H9 (cell line): ENCODE measurements at regions not wholly inside any gene's neighbourhood (a gene's known extent, or its start where the extent isn't known, plus 50 kb on each side); places are given as distances from the start of the nearest gene placed in this dataset.

Experiments used
- DNase-seq: peaks from one replicate; pipeline ENCODE4 v3.0.0-alpha.2; 2017
- H2AFZ ChIP-seq: one replicate; pipeline ENCODE4 v1.6.1; 2013; ENCODE audit warnings: mild to moderate bottlenecking, low read length, control low read depth, moderate library complexity
- H2AK5ac ChIP-seq: 2 replicates; pipeline ENCODE4 v1.6.1; 2013; ENCODE audit warnings: low read length, control low read depth, mixed read lengths; ENCODE audit not compliant: insufficient read length
- H2BK120ac ChIP-seq: one replicate; pipeline ENCODE4 v1.6.1; 2013; ENCODE audit warnings: low read depth, mild to moderate bottlenecking, low read length, control low read depth, inconsistent platforms; ENCODE audit not compliant: poor library complexity, severe bottlenecking
- H2BK12ac ChIP-seq: 2 replicates; pipeline ENCODE4 v1.6.1; 2013; ENCODE audit warnings: low read length, control low read depth, mixed read lengths, low read depth; ENCODE audit not compliant: insufficient read length
- H2BK15ac ChIP-seq: 2 replicates; pipeline ENCODE4 v1.6.1; 2013; ENCODE audit warnings: low read depth, low read length, control low read depth
- H2BK20ac ChIP-seq: one replicate; pipeline ENCODE4 v1.6.1; 2013; ENCODE audit warnings: low read depth, mild to moderate bottlenecking, low read length, control low read depth, inconsistent platforms; ENCODE audit not compliant: poor library complexity, severe bottlenecking
- H2BK5ac ChIP-seq: 2 replicates; pipeline ENCODE4 v1.6.1; 2013; ENCODE audit warnings: low read length, control low read depth, mixed read lengths; ENCODE audit not compliant: insufficient read length
- H3K14ac ChIP-seq: 2 replicates; pipeline ENCODE4 v1.6.1; 2013; ENCODE audit warnings: low read length, control low read depth; ENCODE audit not compliant: insufficient read depth
- H3K18ac ChIP-seq: 2 replicates; pipeline ENCODE4 v1.6.1; 2013; ENCODE audit warnings: low read depth, mild to moderate bottlenecking, mixed read lengths, low read length, control low read depth; ENCODE audit not compliant: insufficient read length
- H3K23ac ChIP-seq: 2 replicates; pipeline ENCODE4 v1.6.1; 2013; ENCODE audit warnings: low read length, control low read depth, mixed read lengths, low read depth; ENCODE audit not compliant: insufficient read length
- H3K23me2 ChIP-seq: 2 replicates; pipeline ENCODE4 v1.6.1; 2013; ENCODE audit warnings: low read depth, mild to moderate bottlenecking, mixed read lengths, low read length, control low read depth; ENCODE audit not compliant: insufficient read length, poor library complexity, severe bottlenecking
- H3K27ac ChIP-seq: 2 replicates; pipeline ENCODE4 v1.5.1; 2013; ENCODE audit warnings: low read length, control low read depth, mixed read lengths, low read depth; ENCODE audit not compliant: insufficient read length
- H3K27me3 ChIP-seq: 2 replicates; pipeline ENCODE4 v1.6.1; 2013; ENCODE audit warnings: low read length, control low read depth, inconsistent platforms; ENCODE audit not compliant: insufficient read depth
- H3K4ac ChIP-seq: 2 replicates; pipeline ENCODE4 v1.6.1; 2013; ENCODE audit warnings: low read depth, mild to moderate bottlenecking, control low read depth, inconsistent platforms, low read length, moderate library complexity
- H3K4me1 ChIP-seq: 2 replicates; pipeline ENCODE4 v1.6.1; 2013; ENCODE audit warnings: low read length, control low read depth, inconsistent platforms; ENCODE audit not compliant: insufficient read depth
- H3K4me2 ChIP-seq: 2 replicates; pipeline ENCODE4 v1.6.1; 2013; ENCODE audit warnings: low read length, control low read depth, mixed read lengths; ENCODE audit not compliant: insufficient read length, insufficient read depth
- H3K56ac ChIP-seq: 2 replicates; pipeline ENCODE4 v1.6.1; 2013; ENCODE audit warnings: low read depth, mild to moderate bottlenecking, mixed read lengths, low read length, control low read depth; ENCODE audit not compliant: insufficient read length
- H3K79me1 ChIP-seq: 2 replicates; pipeline ENCODE4 v1.6.1; 2013; ENCODE audit warnings: low read depth, mild to moderate bottlenecking, moderate library complexity, low read length, control low read depth, inconsistent platforms; ENCODE audit not compliant: insufficient read depth, poor library complexity, severe bottlenecking
- H3K79me2 ChIP-seq: 2 replicates; pipeline ENCODE4 v1.6.1; 2013; ENCODE audit warnings: low read length, control low read depth, inconsistent platforms; ENCODE audit not compliant: insufficient read depth
- H3K9ac ChIP-seq: 2 replicates; pipeline ENCODE4 v1.6.1; 2013; ENCODE audit warnings: low read length, control low read depth, mixed read lengths; ENCODE audit not compliant: insufficient read length; ENCODE audit errors: extremely low read depth
- H3K9me3 ChIP-seq: one replicate; pipeline ENCODE4 v1.6.1; 2013; ENCODE audit warnings: low read depth, low read length, inconsistent platforms; ENCODE audit not compliant: control insufficient read depth
- H3T11ph ChIP-seq: one replicate; pipeline ENCODE4 v1.6.1; 2013; ENCODE audit warnings: mild to moderate bottlenecking, low read length, control low read depth, inconsistent platforms
- H4K20me1 ChIP-seq: one replicate; pipeline ENCODE4 v1.6.1; 2013; ENCODE audit not compliant: control insufficient read depth, insufficient read length, insufficient read depth
- H4K5ac ChIP-seq: 2 replicates; pipeline ENCODE4 v1.6.1; 2013; ENCODE audit warnings: low read depth, mild to moderate bottlenecking, mixed read lengths, low read length, control low read depth; ENCODE audit not compliant: insufficient read length
- H4K8ac ChIP-seq: replicated peaks from 2 replicates; pipeline ENCODE4 v1.6.1; 2013; ENCODE audit warnings: low read length, control low read depth, mixed read lengths, low read depth; ENCODE audit not compliant: insufficient read length
- H4K91ac ChIP-seq: 2 replicates; pipeline ENCODE4 v1.6.1; 2013; ENCODE audit warnings: low read depth, mild to moderate bottlenecking, moderate library complexity, mixed read lengths, low read length, control low read depth; ENCODE audit not compliant: insufficient read length
- H3K27ac Mint-ChIP-seq, 3 experiments: 2 replicates in 2 of 3; 3 replicates in 1 of 3; pipeline ENCODE4 v1.8.0; 2020 to 2021; ENCODE audit warnings: mixed read lengths in 3 of 3, mild to moderate bottlenecking in 1 of 3, moderate library complexity in 1 of 3
- H3K27me3 Mint-ChIP-seq: 2 replicates; pipeline ENCODE4 v1.8.0; 2021; ENCODE audit warnings: low read depth, mild to moderate bottlenecking, moderate library complexity, mixed read lengths
- H3K36me3 Mint-ChIP-seq, 3 experiments: 2 replicates in 2 of 3; 3 replicates in 1 of 3; pipeline ENCODE4 v1.8.0; 2020 to 2021; ENCODE audit warnings: low read depth in 3 of 3, mixed read lengths in 3 of 3; ENCODE audit not compliant: insufficient read depth in 1 of 3
- H3K4me1 Mint-ChIP-seq, 2 experiments: 2 replicates each; pipeline ENCODE4 v1.8.0; 2020; ENCODE audit warnings: mixed read lengths in 2 of 2
- H3K4me3 Mint-ChIP-seq, 2 experiments: 2 replicates in 1 of 2; 3 replicates in 1 of 2; pipeline ENCODE4 v1.8.0; 2020 to 2021; ENCODE audit warnings: mild to moderate bottlenecking in 2 of 2, mixed read lengths in 2 of 2, moderate library complexity in 1 of 2
- H3K9me3 Mint-ChIP-seq, 2 experiments: 2 replicates in 1 of 2; 3 replicates in 1 of 2; pipeline ENCODE4 v1.8.0; 2020; ENCODE audit warnings: mild to moderate bottlenecking in 2 of 2, mixed read lengths in 2 of 2, moderate library complexity in 1 of 2
- WGBS: extraction: QIAGEN DNeasy Blood & Tissue Kit; methylation state at CpG from one replicate; pipeline ENCODE4 v1.1.7; 2013; ENCODE audit warnings: missing lambda C conversion rate, low lambda C conversion rate, mixed read lengths; ENCODE audit not compliant: insufficient read length; ENCODE audit errors: extremely low coverage; 5-methylcytosine and 5-hydroxymethylcytosine counted together
- TF ChIP-seq, protein P1 (sequence below): fragments of 200-600 bp; sonication (generic); conservative IDR thresholded peaks from 3 replicates; pipeline ENCODE4 v1.8.0; 2021; ENCODE audit warnings: antibody characterized with exemption, mild to moderate bottlenecking

DNA sequence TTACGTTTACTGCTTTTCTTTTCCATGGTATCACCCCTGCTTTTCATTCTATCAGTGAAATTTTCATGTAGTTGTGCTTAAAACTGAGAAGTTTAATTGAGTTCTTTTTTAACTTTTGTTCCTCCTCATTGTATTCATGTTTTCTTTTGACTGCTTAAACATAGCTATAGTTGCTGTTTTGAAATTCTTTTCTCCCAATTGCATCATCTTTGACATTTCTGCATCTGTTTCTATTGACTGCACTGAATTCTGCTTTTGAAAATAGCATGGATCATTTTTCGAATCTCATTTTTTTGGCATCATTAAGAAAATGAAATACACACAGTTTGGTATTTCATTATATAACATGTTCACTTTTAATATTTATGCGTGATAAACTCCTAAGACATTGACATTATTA lies 694.9 kb downstream of the MECOM start:
- Mint-ChIP-seq H3K27ac (peak overlapping the region in 2 of 3 experiments; percentile 62 to 73; a peak in 2 of 7 replicates), H3K36me3 (no peaks in the 10 kb centered on the region), H3K4me1 (peaks cover 3 to 5% of the 10 kb centered on the region in 2 experiments; a peak in 3 of 4 replicates), H3K4me3 (no peak overlapping the region), H3K9me3 (peaks cover 0 to 3% of the 10 kb centered on the region in 2 experiments; a peak in 2 of 5 replicates), H3K27me3 (no peaks in the 10 kb centered on the region)
- Histone ChIP-seq H3K4me2 (no peak overlapping the region), H2BK5ac (no peak overlapping the region), H3K23me2 (no peaks in the 10 kb centered on the region), H4K91ac (no peak overlapping the region), H3K23ac (no peak overlapping the region), H2BK120ac (no peak overlapping the region), H3K9ac (no peak overlapping the region), H3K4ac (no peak overlapping the region), H4K8ac (no peak overlapping the region), H2BK20ac (no peak overlapping the region), H2AFZ (no peak overlapping the region), H3K79me2 (no peaks in the 10 kb centered on the region), H3K27me3 (no peaks in the 10 kb centered on the region), H3K14ac (no peak overlapping the region), H3K79me1 (no peaks in the 10 kb centered on the region), H2BK15ac (no peak overlapping the region), H4K20me1 (no peaks in the 10 kb centered on the region), H4K5ac (no peak overlapping the region), H3K18ac (no peak overlapping the region), H3K56ac (no peak overlapping the region), H3K9me3 (no peaks in the 10 kb centered on the region), H3T11ph (no peak overlapping the region), H2AK5ac (no peak overlapping the region), H3K4me1 (no peaks in the 10 kb centered on the region), H3K27ac (no peak overlapping the region), H2BK12ac (no peak overlapping the region)
- no peak for DNase-seq
- TF ChIP-seq, protein P1, sequence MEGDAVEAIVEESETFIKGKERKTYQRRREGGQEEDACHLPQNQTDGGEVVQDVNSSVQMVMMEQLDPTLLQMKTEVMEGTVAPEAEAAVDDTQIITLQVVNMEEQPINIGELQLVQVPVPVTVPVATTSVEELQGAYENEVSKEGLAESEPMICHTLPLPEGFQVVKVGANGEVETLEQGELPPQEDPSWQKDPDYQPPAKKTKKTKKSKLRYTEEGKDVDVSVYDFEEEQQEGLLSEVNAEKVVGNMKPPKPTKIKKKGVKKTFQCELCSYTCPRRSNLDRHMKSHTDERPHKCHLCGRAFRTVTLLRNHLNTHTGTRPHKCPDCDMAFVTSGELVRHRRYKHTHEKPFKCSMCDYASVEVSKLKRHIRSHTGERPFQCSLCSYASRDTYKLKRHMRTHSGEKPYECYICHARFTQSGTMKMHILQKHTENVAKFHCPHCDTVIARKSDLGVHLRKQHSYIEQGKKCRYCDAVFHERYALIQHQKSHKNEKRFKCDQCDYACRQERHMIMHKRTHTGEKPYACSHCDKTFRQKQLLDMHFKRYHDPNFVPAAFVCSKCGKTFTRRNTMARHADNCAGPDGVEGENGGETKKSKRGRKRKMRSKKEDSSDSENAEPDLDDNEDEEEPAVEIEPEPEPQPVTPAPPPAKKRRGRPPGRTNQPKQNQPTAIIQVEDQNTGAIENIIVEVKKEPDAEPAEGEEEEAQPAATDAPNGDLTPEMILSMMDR: no peak
- WGBS: no CpG with 5 or more reads among the region's 3 CpGs
